Naive thymus-derived CD4-positive, alpha-beta T cell (primary cell): ENCODE measurements at regions not wholly inside any gene's neighbourhood (a gene's known extent, or its start where the extent isn't known, plus 50 kb on each side); places are given as distances from the start of the nearest gene placed in this dataset.

Experiments
- ATAC-seq: fragments of 150-1000 bp; cut with Tn5 transposase; 2 replicates; pipeline ENCODE4 v1.10.0; 2021; ENCODE audit warnings: mild to moderate bottlenecking, moderate library complexity
- CTCF ChIA-PET: fragments of 350-600 bp; sonication (Branson Sonifier 250); formaldehyde crosslinking; loops from one replicate; lab custom pipeline; 2021; ENCODE audit warnings: antibody characterized with exemption; lab: Charles Lee
- POLR2A ChIA-PET: fragments of 350-600 bp; sonication (Branson Sonifier 250); formaldehyde crosslinking; loops from one replicate; lab custom pipeline; 2021; ENCODE audit warnings: antibody characterized with exemption, inconsistent platforms; lab: Charles Lee
- DNase-seq, 9 donors: peaks; one replicate each; pipeline versions ENCODE4 v3.0.0 to v3.0.0-alpha.2; 2020 to 2022; ENCODE audit warnings: mixed read lengths in 1 of 9
- H3K27ac ChIP-seq: one replicate; pipeline ENCODE4 v1.7.0; 2013; ENCODE audit warnings: mild to moderate bottlenecking, low read depth, low read length, moderate library complexity
- H3K27me3 ChIP-seq, 2 donors: one replicate each; pipeline ENCODE4 v1.7.0; 2013; ENCODE audit warnings: low read length in 2 of 2, mild to moderate bottlenecking in 2 of 2, moderate library complexity in 2 of 2; ENCODE audit not compliant: control insufficient read depth in 2 of 2, insufficient read depth in 2 of 2
- H3K36me3 ChIP-seq, 3 experiments: 1 replicate in 2 of 3; 2 replicates in 1 of 3; pipeline ENCODE4 v1.7.0; 2013; ENCODE audit warnings: low read length in 3 of 3, mild to moderate bottlenecking in 3 of 3, moderate library complexity in 1 of 3; ENCODE audit not compliant: insufficient read depth in 3 of 3, control insufficient read depth in 2 of 3
- H3K4me1 ChIP-seq, 2 donors: one replicate each; pipeline ENCODE4 v1.7.0; 2013; ENCODE audit warnings: low read length in 2 of 2, mild to moderate bottlenecking in 2 of 2, moderate library complexity in 1 of 2; ENCODE audit not compliant: control insufficient read depth in 2 of 2, insufficient read depth in 2 of 2
- H3K4me3 ChIP-seq: 2 replicates; pipeline ENCODE4 v1.7.0; 2013; ENCODE audit warnings: mild to moderate bottlenecking, low read length
- H3K9me3 ChIP-seq, 3 experiments: 1 replicate in 2 of 3; 2 replicates in 1 of 3; pipeline ENCODE4 v1.7.0; 2013; ENCODE audit warnings: low read length in 3 of 3; ENCODE audit not compliant: control insufficient read depth in 2 of 3
- H3K27ac Mint-ChIP-seq, 9 donors: one replicate each; pipeline ENCODE4 v1.8.0; 2020 to 2022; ENCODE audit warnings: mixed read lengths in 9 of 9, mild to moderate bottlenecking in 8 of 9, moderate library complexity in 5 of 9, inconsistent platforms in 2 of 9
- H3K27me3 Mint-ChIP-seq, 5 donors: one replicate each; pipeline ENCODE4 v1.8.0; 2021 to 2022; ENCODE audit warnings: mixed read lengths in 5 of 5, mild to moderate bottlenecking in 1 of 5
- H3K36me3 Mint-ChIP-seq, 5 donors: one replicate each; pipeline ENCODE4 v1.8.0; 2020 to 2022; ENCODE audit warnings: mixed read lengths in 5 of 5, mild to moderate bottlenecking in 3 of 5, inconsistent platforms in 1 of 5
- H3K4me1 Mint-ChIP-seq, 7 donors: one replicate each; pipeline ENCODE4 v1.8.0; 2020 to 2022; ENCODE audit warnings: mixed read lengths in 7 of 7, mild to moderate bottlenecking in 3 of 7, inconsistent platforms in 1 of 7
- H3K4me3 Mint-ChIP-seq, 10 donors: one replicate each; pipeline ENCODE4 v1.8.0; 2020 to 2022; ENCODE audit warnings: mild to moderate bottlenecking in 10 of 10, mixed read lengths in 10 of 10, moderate library complexity in 6 of 10, inconsistent platforms in 2 of 10
- H3K9me3 Mint-ChIP-seq, 11 donors: one replicate each; pipeline ENCODE4 v1.8.0; 2020 to 2022; ENCODE audit warnings: mixed read lengths in 11 of 11, mild to moderate bottlenecking in 4 of 11, inconsistent platforms in 1 of 11, moderate library complexity in 1 of 11
- intact Hi-C, 2 donors: fragments of 100-400 bp; cut with micrococcal nuclease; formaldehyde crosslinking; loops; one replicate each; pipeline ENCODE4 v1.15.1; 2023

DNA sequence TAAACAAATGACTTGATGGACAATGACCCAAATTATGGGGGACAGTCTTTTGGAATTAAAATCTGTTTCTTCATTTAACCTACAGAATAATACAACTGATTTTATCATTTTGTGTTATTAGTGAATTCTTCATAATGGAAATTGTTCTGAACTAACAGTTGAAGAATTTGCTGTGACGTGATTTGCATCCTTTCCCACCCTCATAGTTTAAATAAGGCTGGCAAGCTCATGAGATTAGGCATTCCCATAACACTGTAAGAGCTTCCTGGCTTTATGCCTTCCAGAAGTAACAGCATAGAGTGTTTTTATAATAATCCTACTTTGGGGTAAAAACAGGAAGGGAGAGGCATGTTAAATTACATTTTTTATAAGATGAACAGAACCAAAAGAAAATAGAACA, 95.7 kb downstream of the ATP6V1G3 start:
- CTCF ChIA-PET: no interaction called here
- H3K9me3 Mint-ChIP-seq: peaks cover 0 to 2% (median 0%) of the 10 kb centered on the region in 11 donors
- intact Hi-C loops: no loop called here

DNA sequence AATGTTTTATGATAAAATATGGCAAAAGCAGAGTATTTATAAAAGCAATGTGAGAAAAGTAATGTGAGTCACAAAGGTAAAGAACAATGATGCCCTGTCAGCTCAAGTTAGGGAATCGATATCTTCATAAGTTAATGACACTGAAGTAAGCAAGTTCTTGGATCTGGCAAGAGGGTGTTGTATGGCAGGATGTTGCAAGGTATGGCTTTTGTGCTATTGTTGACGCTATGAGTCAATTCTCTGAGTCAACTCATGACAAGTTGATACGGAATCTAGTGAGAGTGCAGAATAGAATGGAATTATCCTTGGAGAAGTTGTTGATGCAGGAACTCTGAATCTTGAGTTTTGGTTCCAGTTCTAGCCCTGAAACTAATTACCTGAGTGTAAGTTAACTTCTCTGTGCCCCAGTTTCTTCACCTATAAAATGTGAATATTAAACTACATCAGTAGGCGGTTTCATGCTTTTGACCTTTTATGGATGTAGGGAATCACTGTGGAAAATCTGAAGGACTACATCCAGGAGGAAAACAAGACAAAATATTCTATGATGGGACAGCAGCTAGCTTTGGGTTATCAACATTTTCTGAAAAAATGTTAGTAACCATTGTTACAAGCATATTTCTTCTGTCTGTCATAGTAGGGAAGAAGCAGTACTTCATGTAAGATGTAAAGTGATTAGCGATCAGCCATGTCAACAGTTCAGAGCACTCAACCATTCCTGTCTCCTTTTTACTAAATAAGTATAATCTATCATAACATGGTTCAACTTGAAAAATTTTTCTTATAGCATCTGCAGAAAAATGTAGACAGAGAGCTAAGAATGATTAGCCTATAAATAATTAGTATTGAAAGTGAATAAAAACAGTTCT, 96.9 kb downstream of the ATP6V1G3 start:
- Mint-ChIP-seq H3K27me3 (peaks cover 0 to 24% (median 7%) of the 10 kb centered on the region in 5 donors), H3K36me3 (peaks cover 0 to 3% (median 0%) of the 10 kb centered on the region in 5 donors), H3K4me3 (no peak overlapping the region), H3K4me1 (peaks cover 0 to 2% (median 0%) of the 10 kb centered on the region in 7 donors), H3K27ac (no peak overlapping the region), H3K9me3 (peaks cover 0 to 2% (median 0%) of the 10 kb centered on the region in 11 donors)
- Histone ChIP-seq H3K27me3 (no peaks in the 10 kb centered on the region), H3K4me1 (no peaks in the 10 kb centered on the region), H3K4me3 (no peak overlapping the region), H3K36me3 (no peaks in the 10 kb centered on the region), H3K27ac (no peak overlapping the region), H3K9me3 (no peaks in the 10 kb centered on the region)
- DNase-seq (no peak), ATAC-seq (no peak)
- POLR2A ChIA-PET: no interaction called here
- intact Hi-C loops: no loop called here
- CTCF ChIA-PET: no interaction called here

More for the DNA sequence above, 95.7 kb downstream of the ATP6V1G3 start:
- H3K4me1 Mint-ChIP-seq: peaks cover 0 to 8% (median 0%) of the 10 kb centered on the region in 7 donors
- H3K4me1 ChIP-seq: no peaks in the 10 kb centered on the region
- no peak overlapping the region for H3K4me3 ChIP-seq
- no peaks in the 10 kb centered on the region for H3K36me3 Mint-ChIP-seq
- no peaks in the 10 kb centered on the region for H3K27me3 ChIP-seq
- no peaks in the 10 kb centered on the region for H3K36me3 ChIP-seq
- DNase-seq (no peak), ATAC-seq (no peak)
- H3K27me3 Mint-ChIP-seq: peaks cover 0 to 19% (median 6%) of the 10 kb centered on the region in 5 donors
- no peak overlapping the region for H3K27ac Mint-ChIP-seq
- H3K27ac ChIP-seq: no peak overlapping the region
- POLR2A ChIA-PET: no interaction called here
- no peak overlapping the region for H3K4me3 Mint-ChIP-seq
- no peaks in the 10 kb centered on the region for H3K9me3 ChIP-seq

GRCh38 chr1:198440842-198441241, 99.6 kb downstream of the ATP6V1G3 start:
- H3K4me3 Mint-ChIP-seq: no peak overlapping the region
- peaks cover 0 to 3% (median 0%) of the 10 kb centered on the region in 5 donors for H3K36me3 Mint-ChIP-seq
- ChIA-PET CTCF (interaction anchor here (0.7 kb wide), 1 partner anchor 74 kb away, joined by 3 read pairs; no protein-coding TSS in a partner anchor), POLR2A (no interaction called here)
- Histone ChIP-seq H3K27me3 (no peaks in the 10 kb centered on the region), H3K4me3 (no peak overlapping the region), H3K9me3 (no peaks in the 10 kb centered on the region), H3K36me3 (no peaks in the 10 kb centered on the region), H3K27ac (no peak overlapping the region), H3K4me1 (no peaks in the 10 kb centered on the region)
- H3K27me3 Mint-ChIP-seq: peaks cover 0 to 23% (median 7%) of the 10 kb centered on the region in 5 donors
- intact Hi-C loops: no loop called here
- no peaks in the 10 kb centered on the region for H3K4me1 Mint-ChIP-seq
- no peak for DNase-seq
- peaks cover 0 to 2% (median 0%) of the 10 kb centered on the region in 11 donors for H3K9me3 Mint-ChIP-seq
- H3K27ac Mint-ChIP-seq: no peak overlapping the region
- no peak for ATAC-seq

DNA sequence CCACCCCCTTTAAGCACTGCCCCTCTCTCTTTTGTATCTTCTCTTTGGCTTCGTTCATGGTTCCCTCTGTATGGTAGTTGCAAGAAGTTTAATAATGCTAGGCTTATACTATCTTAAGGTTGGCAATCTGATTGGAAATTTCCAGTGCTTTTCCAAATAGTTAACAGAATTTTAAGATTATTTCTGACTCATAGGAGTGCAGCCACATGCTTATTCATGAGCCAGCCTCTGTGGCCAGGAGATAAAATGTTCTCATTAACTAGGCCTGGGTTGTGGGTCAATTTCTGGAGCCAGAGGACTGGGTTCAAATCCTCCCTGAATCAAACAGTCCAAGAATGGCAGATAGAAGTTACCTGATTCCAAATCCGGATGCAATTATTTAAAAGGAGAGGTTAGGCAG, 103.1 kb downstream of the ATP6V1G3 start:
- Histone ChIP-seq H3K9me3 (no peaks in the 10 kb centered on the region), H3K4me1 (no peaks in the 10 kb centered on the region), H3K36me3 (no peaks in the 10 kb centered on the region), H3K4me3 (no peak overlapping the region), H3K27ac (no peak overlapping the region), H3K27me3 (no peaks in the 10 kb centered on the region)
- Mint-ChIP-seq H3K9me3 (peaks cover 0 to 9% (median 1%) of the 10 kb centered on the region in 11 donors), H3K36me3 (peaks cover 0 to 8% (median 2%) of the 10 kb centered on the region in 5 donors), H3K4me3 (no peak overlapping the region), H3K27me3 (peaks cover 0 to 24% (median 4%) of the 10 kb centered on the region in 5 donors), H3K27ac (no peak overlapping the region), H3K4me1 (no peaks in the 10 kb centered on the region)
- ChIA-PET POLR2A (no interaction called here), CTCF (no interaction called here)
- no peak for DNase-seq
- intact Hi-C loops: no loop called here
- no peak for ATAC-seq

DNA sequence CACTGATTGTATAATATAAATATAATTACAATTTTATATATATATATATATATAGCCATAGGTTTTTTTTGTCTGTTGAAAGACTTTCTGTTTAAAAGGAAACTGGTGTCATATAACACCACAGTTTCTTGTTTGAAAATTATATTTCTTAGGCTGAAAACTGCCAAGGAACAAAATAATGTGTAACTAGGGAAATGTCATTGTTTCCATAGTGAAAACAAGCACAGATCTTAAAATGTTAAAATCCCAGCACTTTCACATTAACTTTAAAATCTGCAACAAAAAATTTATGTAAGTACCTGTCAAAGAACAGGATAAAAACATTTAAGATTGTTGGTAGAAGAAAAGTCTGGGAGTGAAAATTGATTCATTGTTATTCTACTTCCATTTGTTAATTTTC, 104.2 kb downstream of the ATP6V1G3 start:
- Mint-ChIP-seq H3K4me1 (no peaks in the 10 kb centered on the region), H3K36me3 (peaks cover 0 to 8% (median 3%) of the 10 kb centered on the region in 5 donors), H3K27me3 (peaks cover 0 to 22% (median 4%) of the 10 kb centered on the region in 5 donors), H3K9me3 (peaks cover 0 to 20% (median 7%) of the 10 kb centered on the region in 11 donors), H3K4me3 (no peak overlapping the region), H3K27ac (no peak overlapping the region)
- Histone ChIP-seq H3K36me3 (no peaks in the 10 kb centered on the region), H3K9me3 (no peaks in the 10 kb centered on the region), H3K27ac (no peak overlapping the region), H3K27me3 (no peaks in the 10 kb centered on the region), H3K4me3 (no peak overlapping the region), H3K4me1 (no peaks in the 10 kb centered on the region)
- DNase-seq (no peak), ATAC-seq (no peak)
- ChIA-PET POLR2A (interaction anchor here (0.7 kb wide), 1 partner anchor 661 kb away, joined by 3 read pairs; the partner anchor contains the start of gene DENND1B), CTCF (no interaction called here)
- intact Hi-C loops: no loop called here

- Histone ChIP-seq H3K36me3 (no peaks in the 10 kb centered on the region), H3K27ac (no peak overlapping the region), H3K9me3 (no peaks in the 10 kb centered on the region), H3K4me3 (no peak overlapping the region), H3K4me1 (no peaks in the 10 kb centered on the region), H3K27me3 (no peaks in the 10 kb centered on the region)
- CTCF ChIA-PET: no interaction called here
- Mint-ChIP-seq H3K27me3 (peaks cover 0 to 22% (median 3%) of the 10 kb centered on the region in 5 donors), H3K4me3 (no peak overlapping the region), H3K36me3 (peaks cover 0 to 8% (median 3%) of the 10 kb centered on the region in 5 donors), H3K4me1 (no peaks in the 10 kb centered on the region), H3K9me3 (peaks cover 0 to 20% (median 7%) of the 10 kb centered on the region in 11 donors), H3K27ac (no peak overlapping the region)
- intact Hi-C loops: no loop called here
- DNase-seq (no peak), ATAC-seq (no peak)
- POLR2A ChIA-PET: no interaction called here
These were observed 105.4 kb downstream of the ATP6V1G3 start for GRCh38 chr1:198435056-198435455.
